GM12864 (cell line): ENCODE measurements at regions not wholly inside any gene's neighbourhood (a gene's known extent, or its start where the extent isn't known, plus 50 kb on each side); places are given as distances from the start of the nearest gene placed in this dataset.

Source experiments
- DNase-seq: peaks from one replicate; pipeline ENCODE4 v3.0.0-alpha.2; 2011; ENCODE audit warnings: low read depth
- H3K4me3 ChIP-seq: 2 replicates; pipeline ENCODE4 v1.5.1; 2011; ENCODE audit warnings: mild to moderate bottlenecking, low read depth, low read length, control low read depth
- TF ChIP-seq, protein P1 (sequence below): IDR thresholded peaks from 2 replicates; pipeline ENCODE4 v1.5.1; 2011; ENCODE audit warnings: low read depth, mild to moderate bottlenecking, moderate library complexity, low read length, control low read depth, inconsistent platforms; ENCODE audit errors: missing control alignments

DNA sequence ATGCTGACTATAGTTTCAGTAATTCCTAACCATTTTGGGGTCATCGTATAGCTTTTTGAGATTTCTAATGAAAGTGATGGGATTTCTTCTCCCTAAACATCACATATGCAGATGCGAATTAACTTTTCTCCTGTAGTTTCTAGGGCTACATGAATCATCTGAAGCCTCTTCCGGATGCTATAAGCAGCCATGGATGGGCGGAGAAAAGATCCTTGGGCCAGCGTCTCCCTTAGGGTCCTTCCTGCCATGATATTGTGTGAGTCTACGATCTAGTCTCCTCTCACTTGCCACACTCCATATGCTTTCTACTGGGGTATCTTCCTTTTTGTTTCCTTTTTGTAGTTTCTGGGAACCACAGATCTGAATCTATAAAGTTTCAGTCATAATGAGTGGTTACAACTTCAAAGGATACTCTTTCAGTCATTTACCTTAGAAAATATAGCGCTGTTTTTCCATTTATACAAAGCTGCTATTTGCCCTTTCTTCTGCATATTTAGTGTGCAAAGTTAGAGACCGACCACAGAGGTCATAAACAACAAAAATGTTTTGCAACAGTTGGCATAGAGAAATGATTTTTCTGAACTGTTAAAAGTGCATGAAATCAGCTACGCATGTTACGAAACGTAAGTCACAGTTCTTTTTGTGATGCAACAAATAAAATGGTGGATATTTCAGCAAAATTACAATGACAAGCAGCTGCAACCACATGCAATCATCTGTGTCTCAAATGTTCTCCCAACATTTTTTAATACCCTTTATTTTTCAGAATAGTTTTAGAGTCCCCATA lies 396.2 kb upstream of the SLC35B3 start:
- no peak overlapping the region for H3K4me3 ChIP-seq
- TF ChIP-seq, protein P1, sequence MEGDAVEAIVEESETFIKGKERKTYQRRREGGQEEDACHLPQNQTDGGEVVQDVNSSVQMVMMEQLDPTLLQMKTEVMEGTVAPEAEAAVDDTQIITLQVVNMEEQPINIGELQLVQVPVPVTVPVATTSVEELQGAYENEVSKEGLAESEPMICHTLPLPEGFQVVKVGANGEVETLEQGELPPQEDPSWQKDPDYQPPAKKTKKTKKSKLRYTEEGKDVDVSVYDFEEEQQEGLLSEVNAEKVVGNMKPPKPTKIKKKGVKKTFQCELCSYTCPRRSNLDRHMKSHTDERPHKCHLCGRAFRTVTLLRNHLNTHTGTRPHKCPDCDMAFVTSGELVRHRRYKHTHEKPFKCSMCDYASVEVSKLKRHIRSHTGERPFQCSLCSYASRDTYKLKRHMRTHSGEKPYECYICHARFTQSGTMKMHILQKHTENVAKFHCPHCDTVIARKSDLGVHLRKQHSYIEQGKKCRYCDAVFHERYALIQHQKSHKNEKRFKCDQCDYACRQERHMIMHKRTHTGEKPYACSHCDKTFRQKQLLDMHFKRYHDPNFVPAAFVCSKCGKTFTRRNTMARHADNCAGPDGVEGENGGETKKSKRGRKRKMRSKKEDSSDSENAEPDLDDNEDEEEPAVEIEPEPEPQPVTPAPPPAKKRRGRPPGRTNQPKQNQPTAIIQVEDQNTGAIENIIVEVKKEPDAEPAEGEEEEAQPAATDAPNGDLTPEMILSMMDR: no peak
- DNase-seq: no peak

DNA sequence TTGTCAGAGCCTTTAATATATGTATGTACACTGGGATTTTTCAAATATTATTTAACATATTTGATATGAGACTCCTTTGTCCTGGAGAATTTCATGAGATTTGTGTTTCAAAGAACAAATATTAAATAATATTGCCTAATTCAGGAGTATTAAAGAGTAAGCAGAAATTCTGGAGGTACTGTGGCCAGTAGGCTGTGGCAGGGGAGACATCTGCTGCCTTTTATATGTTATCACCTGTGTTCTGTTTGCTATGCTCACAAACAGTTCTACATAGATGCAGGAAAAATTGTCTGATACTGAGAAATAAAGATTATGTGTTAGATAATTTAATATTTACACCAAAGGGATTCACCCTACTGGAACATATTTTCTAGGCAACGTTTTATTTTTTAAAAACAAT lies 395.4 kb upstream of the SLC35B3 start:
- TF ChIP-seq, protein P1: no peak
- H3K4me3 ChIP-seq: no peak overlapping the region
- no peak for DNase-seq

DNA sequence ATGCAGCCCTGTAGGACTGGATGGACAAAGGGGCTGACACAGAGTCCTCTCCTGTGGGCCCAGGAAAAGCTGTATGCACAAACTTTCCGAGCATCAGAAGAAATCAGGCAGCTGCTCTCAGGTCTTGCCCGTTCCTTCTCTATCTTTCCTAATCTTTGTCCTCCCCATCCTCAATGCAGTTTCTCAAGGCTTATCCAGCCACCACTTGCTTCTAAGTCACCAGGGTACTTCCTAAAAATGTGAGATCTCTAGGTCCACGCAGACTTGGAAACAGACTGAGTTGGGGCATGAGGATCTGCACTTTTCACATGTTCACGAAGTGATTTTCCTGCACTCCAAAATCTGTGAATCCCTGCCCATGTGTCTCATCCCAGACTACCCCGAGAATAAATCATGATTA lies 394.5 kb upstream of the SLC35B3 start:
- TF ChIP-seq, protein P1: no peak
- no peak for DNase-seq
- H3K4me3 ChIP-seq: no peak overlapping the region

DNA sequence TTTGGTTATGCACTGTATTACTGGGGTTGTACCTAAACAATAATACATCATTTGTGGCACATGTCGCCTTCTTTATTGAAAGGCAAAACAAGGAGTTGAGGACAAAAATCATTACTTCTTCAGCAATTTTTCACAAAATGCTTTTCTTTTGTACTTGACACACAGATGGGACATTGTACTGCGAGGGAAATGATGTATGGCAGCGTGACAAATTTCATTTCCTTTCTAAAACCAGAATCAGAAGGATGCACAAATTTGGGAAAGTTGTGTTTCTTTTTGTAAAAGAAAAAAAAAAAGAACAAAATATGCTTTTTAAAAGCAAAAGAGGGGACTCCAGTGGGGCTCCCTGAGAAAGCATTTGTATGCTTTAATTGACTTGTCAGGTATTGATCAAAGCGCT lies 394.0 kb upstream of the SLC35B3 start:
- TF ChIP-seq, protein P1: no peak
- H3K4me3 ChIP-seq: no peak overlapping the region
- no peak for DNase-seq

DNA sequence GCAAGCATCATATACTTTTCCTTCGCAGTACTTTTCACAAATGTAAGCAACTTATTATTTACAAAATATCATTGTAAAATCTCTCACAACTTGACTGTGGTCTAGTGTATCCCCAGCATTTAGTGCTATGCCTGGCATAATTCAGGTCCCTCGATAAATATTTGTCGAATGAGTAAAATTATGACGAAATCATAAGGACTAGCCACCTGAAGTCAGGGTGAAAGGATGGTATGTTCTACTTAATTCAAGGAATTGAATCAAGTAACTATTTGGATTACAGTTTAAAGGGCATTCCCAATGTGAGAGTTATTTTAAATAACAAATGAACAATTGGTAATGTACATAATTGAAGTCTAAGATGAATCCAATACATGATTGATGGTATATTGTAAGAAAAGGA lies 393.0 kb upstream of the SLC35B3 start:
- DNase-seq: no peak
- no peak overlapping the region for H3K4me3 ChIP-seq
- TF ChIP-seq, protein P1: no peak

DNA sequence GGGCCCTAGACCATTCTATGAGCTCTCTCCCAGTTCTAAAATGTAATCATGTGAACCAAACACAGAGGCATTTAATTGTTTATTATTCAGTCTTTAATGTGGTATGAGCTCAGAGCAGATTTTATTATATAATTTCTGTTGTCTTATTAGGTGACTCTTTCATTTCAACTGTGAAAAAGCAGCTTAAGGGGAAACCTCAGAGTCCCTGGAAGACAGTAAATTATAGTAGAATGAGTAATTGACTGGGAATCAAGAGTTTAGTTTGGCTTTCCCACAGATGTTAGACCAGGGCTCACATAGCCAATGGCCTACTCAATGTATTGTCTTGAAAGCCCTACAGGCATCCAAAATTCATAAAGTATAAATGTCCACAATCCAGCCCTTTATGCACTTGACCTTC lies 390.4 kb upstream of the SLC35B3 start:
- no peak for DNase-seq
- TF ChIP-seq, protein P1: no peak
- H3K4me3 ChIP-seq: no peak overlapping the region

DNA sequence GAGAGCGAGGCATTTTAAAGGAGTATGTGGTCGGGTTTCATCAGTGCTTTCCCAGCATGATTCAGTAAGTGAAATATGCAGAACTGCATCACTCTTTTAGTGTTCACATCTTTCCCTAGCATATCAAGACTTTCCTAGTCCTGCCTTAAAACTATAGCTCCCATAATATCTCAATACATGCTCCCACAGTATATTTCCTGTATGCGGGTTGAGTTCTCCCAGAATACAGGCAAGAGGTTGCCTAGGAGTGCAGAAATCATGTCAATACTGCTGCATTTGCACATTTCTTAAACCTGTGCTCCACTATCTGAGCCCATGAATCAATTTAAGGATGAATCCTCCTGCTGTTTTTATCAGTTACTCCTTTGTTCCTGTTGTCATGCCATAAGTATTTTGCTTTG lies 386.6 kb upstream of the SLC35B3 start:
- DNase-seq: no peak
- TF ChIP-seq, protein P1: no peak
- H3K4me3 ChIP-seq: no peak overlapping the region
